HCT116 (cell line): ENCODE measurements at regions not wholly inside any gene's neighbourhood (a gene's known extent, or its start where the extent isn't known, plus 50 kb on each side); places are given as distances from the start of the nearest gene placed in this dataset.

ENCODE experiments used
- ATAC-seq: fragments of 200-7000 bp; cut with Tn5 transposase; 2 replicates; pipeline ENCODE4 v1.9.1; 2020; ENCODE audit warnings: mild to moderate bottlenecking, moderate library complexity
- BruUV-seq: library from RNA; stranded (reverse); fragments of 400-500 nt; replicated peaks from 2 replicates; lab custom pipeline; 2021; lab: Mats Ljungman, UMichigan
- CTCF ChIA-PET: fragments of 300-600 bp; sonication (Branson Sonifier 250); formaldehyde crosslinking; loops from one replicate; lab custom pipeline; 2021; ENCODE audit warnings: antibody characterized with exemption; lab: Charles Lee
- POLR2A ChIA-PET: fragments of 300-600, 350-600 bp; sonication (Branson Sonifier 250); formaldehyde crosslinking; loops from one replicate; lab custom pipeline; 2021; ENCODE audit warnings: antibody characterized with exemption; lab: Charles Lee
- RAD21 ChIA-PET, 2 experiments: fragments of 300-600 bp; sonication (Branson Sonifier 250); formaldehyde crosslinking; loops; one replicate each; lab custom pipeline; 2023; ENCODE audit warnings: low total read pairs in 2 of 2; ENCODE audit not compliant: uncharacterized antibody in 2 of 2, unreplicated experiment in 2 of 2, low non-redundant PET in 1 of 2; lab: Charles Lee
- DNase-seq: peaks from one replicate; pipeline ENCODE4 v3.0.0-alpha.2; 2010; ENCODE audit warnings: low read depth, low spot score
- H2AFZ ChIP-seq: fragments of 200-600 bp; shearing (Covaris generic), sonication (generic); 2 replicates; pipeline ENCODE4 v1.6.1; 2017; ENCODE audit warnings: low read depth, mixed run types, mixed read lengths, antibody characterized with exemption, low read length; ENCODE audit not compliant: poor library complexity, severe bottlenecking
- H3K27ac ChIP-seq: 2 replicates; pipeline ENCODE4 v1.5.1; 2012; ENCODE audit warnings: low read depth, low read length
- H3K27me3 ChIP-seq: fragments of 200-600 bp; sonication (generic); 2 replicates; pipeline ENCODE4 v1.6.1; 2016; ENCODE audit warnings: mixed run types, low read length, mixed read lengths; ENCODE audit not compliant: insufficient read depth
- H3K36me3 ChIP-seq, 2 experiments: fragments of 200-500 bp in 1 of 2; fragments of 200-600 bp in 1 of 2; sonication (Bioruptor generic) in 1 of 2; sonication (generic) in 1 of 2; 2 replicates each; pipeline versions ENCODE4 v1.5.1 to v1.6.1; 2014 to 2016; ENCODE audit warnings: low read length in 2 of 2, inconsistent platforms in 1 of 2, mixed read lengths in 1 of 2, mixed run types in 1 of 2; ENCODE audit not compliant: insufficient read depth in 2 of 2, control insufficient read depth in 1 of 2
- H3K4me1 ChIP-seq, 2 experiments: fragments of 200-600 bp in 1 of 2; sonication (generic) in 1 of 2; 2 replicates each; pipeline versions ENCODE4 v1.5.1 to v1.6.1; 2012 to 2017; ENCODE audit warnings: low read length in 2 of 2, inconsistent platforms in 1 of 2, mild to moderate bottlenecking in 1 of 2, mixed read lengths in 1 of 2, mixed run types in 1 of 2, moderate library complexity in 1 of 2; ENCODE audit not compliant: insufficient read depth in 2 of 2, control insufficient read depth in 1 of 2
- H3K4me2 ChIP-seq: fragments of 200-600 bp; sonication (generic); 2 replicates; pipeline ENCODE4 v1.6.1; 2017; ENCODE audit warnings: mixed run types, low read length, mixed read lengths
- H3K4me3 ChIP-seq, 2 experiments: fragments of 200-600 bp in 1 of 2; sonication (generic) in 1 of 2; replicated peaks in 1 of 2; 2 replicates each; pipeline ENCODE4 v1.5.1; 2011 to 2016; ENCODE audit warnings: low read length in 2 of 2, control low read depth in 1 of 2, low read depth in 1 of 2, mild to moderate bottlenecking in 1 of 2, mixed read lengths in 1 of 2, mixed run types in 1 of 2
- H3K79me2 ChIP-seq: fragments of 200-600 bp; sonication (generic); 2 replicates; pipeline ENCODE4 v1.6.1; 2017; ENCODE audit warnings: mild to moderate bottlenecking, mixed run types, low read length, moderate library complexity, mixed read lengths; ENCODE audit not compliant: insufficient read depth
- H3K9ac ChIP-seq: fragments of 200-600 bp; sonication (generic); 2 replicates; pipeline ENCODE4 v1.6.1; 2016; ENCODE audit warnings: low read length, mixed read lengths
- H3K9me2 ChIP-seq: fragments of 200-600 bp; sonication (generic), shearing (Covaris generic); 2 replicates; pipeline ENCODE4 v1.6.1; 2017; ENCODE audit warnings: mixed run types, mild to moderate bottlenecking, moderate library complexity; ENCODE audit not compliant: insufficient read depth
- H3K9me3 ChIP-seq, 2 experiments: fragments of 200-500 bp in 1 of 2; fragments of 200-600 bp in 1 of 2; sonication (Bioruptor generic) in 1 of 2; sonication (generic) in 1 of 2; 2 replicates each; pipeline ENCODE4 v1.6.1; 2014 to 2017; ENCODE audit warnings: low read length in 2 of 2, mixed read lengths in 2 of 2, inconsistent platforms in 1 of 2, low read depth in 1 of 2, mild to moderate bottlenecking in 1 of 2, mixed run types in 1 of 2, moderate library complexity in 1 of 2; ENCODE audit not compliant: control insufficient read depth in 1 of 2, insufficient read depth in 1 of 2
- H4K20me1 ChIP-seq: fragments of 200-600 bp; sonication (generic), shearing (Covaris generic); 2 replicates; pipeline ENCODE4 v1.6.1; 2017; ENCODE audit warnings: mixed run types, mild to moderate bottlenecking, moderate library complexity; ENCODE audit not compliant: insufficient read depth
- ATF3 ChIP-seq: IDR thresholded peaks from 2 replicates; pipeline ENCODE4 v1.6.1; 2012
- CEBPB ChIP-seq: IDR thresholded peaks from 2 replicates; pipeline ENCODE4 v1.6.1; 2012; ENCODE audit warnings: low read depth
- CTCF ChIP-seq, 3 experiments: fragments of 200-600 bp in 1 of 3; sonication (generic) in 1 of 3; IDR thresholded peaks in 2 of 3; conservative IDR thresholded peaks in 1 of 3; 2 replicates each; pipeline ENCODE4 v1.5.1; 2012 to 2017; ENCODE audit warnings: low read depth in 2 of 3, low read length in 2 of 3, antibody characterized with exemption in 1 of 3, borderline replicate concordance in 1 of 3, control low read depth in 1 of 3, mild to moderate bottlenecking in 1 of 3, mixed read lengths in 1 of 3, mixed run types in 1 of 3, moderate library complexity in 1 of 3; ENCODE audit not compliant: insufficient read depth in 1 of 3
- EZH2phosphoT487 ChIP-seq: fragments of 200-600 bp; IDR thresholded peaks from 2 replicates; pipeline ENCODE4 v1.6.1; 2018; ENCODE audit warnings: antibody characterized with exemption, borderline replicate concordance
- FOSL1 ChIP-seq: IDR thresholded peaks from 2 replicates; pipeline ENCODE4 v1.6.1; 2012; ENCODE audit warnings: low read depth
- JUND ChIP-seq: IDR thresholded peaks from 2 replicates; pipeline ENCODE4 v1.6.1; 2012
- ZBTB33 ChIP-seq: IDR thresholded peaks from 2 replicates; pipeline ENCODE4 v1.6.1; 2011; ENCODE audit warnings: mild to moderate bottlenecking, low read length, moderate library complexity; ENCODE audit not compliant: insufficient replicate concordance; ENCODE audit errors: extremely low read depth
- intact Hi-C: fragments of 100-400 bp; cut with micrococcal nuclease; formaldehyde crosslinking; loops from 2 replicates; pipeline ENCODE4 v1.10.0; 2022

- Histone ChIP-seq H3K9me2 (no peaks in the 10 kb centered on the region), H3K27ac (no peak overlapping the region), H4K20me1 (no peaks in the 10 kb centered on the region), H2AFZ (no peak overlapping the region), H3K4me3 (no peak overlapping the region), H3K9ac (no peak overlapping the region), H3K36me3 (no peaks in the 10 kb centered on the region), H3K27me3 (no peaks in the 10 kb centered on the region), H3K4me1 (peaks cover 0 to 8% of the 10 kb centered on the region in 2 experiments; a peak in 2 of 4 replicates), H3K4me2 (no peak overlapping the region), H3K9me3 (no peaks in the 10 kb centered on the region), H3K79me2 (no peaks in the 10 kb centered on the region)
- intact Hi-C loops = no loop called here
- ChIA-PET RAD21 (no interaction called here), CTCF (no interaction called here), POLR2A (no interaction called here)
- DNase-seq (no peak), ATAC-seq (no peak)
- BruUV-seq = no TSS peak
- no peak for TF ChIP-seq EZH2phosphoT487
- no peak for TF ChIP-seq JUND
- no peak for TF ChIP-seq ZBTB33
- TF ChIP-seq FOSL1 = no peak
- no peak for TF ChIP-seq CTCF (IDR thresholded peaks at IDR 0.05 in 2 of 3, conservative IDR thresholded peaks at IDR 0.05 in 1 of 3; ENCODE audit: borderline replicate concordance in 1 of 3, insufficient read depth in 1 of 3, low read depth in 2 of 3, low read length in 2 of 3)
- TF ChIP-seq ATF3 = no peak
- no peak for TF ChIP-seq CEBPB
These were observed 66.5 kb downstream of the HMHB1 start for GRCh38 chr5:143878430-143878829.
